Sigmoid colon (tissue), 4 donors: ENCODE measurements at regions not wholly inside any gene's neighbourhood (a gene's known extent, or its start where the extent isn't known, plus 50 kb on each side); places are given as distances from the start of the nearest gene placed in this dataset.

Source experiments
- POLR2A ChIP-seq, 2 donors: fragments of 450-650 bp; IDR thresholded peaks; one replicate each; pipeline ENCODE4 v1.6.1; 2016; ENCODE audit warnings: antibody characterized with exemption in 2 of 2, mild to moderate bottlenecking in 2 of 2, moderate library complexity in 2 of 2
- POLR2AphosphoS5 ChIP-seq, 4 donors: sonication (generic); formaldehyde crosslinking; IDR thresholded peaks; one replicate each; pipeline ENCODE4 v1.6.1; 2017; ENCODE audit warnings: antibody characterized with exemption in 4 of 4
- TF ChIP-seq, protein P1 (sequence below), 4 experiments: fragments of 450-650 bp in 3 of 4; fragments of 200-600 bp in 1 of 4; IDR thresholded peaks; one replicate each; pipeline ENCODE4 v1.5.1; 2016 to 2019; ENCODE audit warnings: antibody characterized with exemption in 4 of 4, mild to moderate bottlenecking in 3 of 4, moderate library complexity in 2 of 4

DNA sequence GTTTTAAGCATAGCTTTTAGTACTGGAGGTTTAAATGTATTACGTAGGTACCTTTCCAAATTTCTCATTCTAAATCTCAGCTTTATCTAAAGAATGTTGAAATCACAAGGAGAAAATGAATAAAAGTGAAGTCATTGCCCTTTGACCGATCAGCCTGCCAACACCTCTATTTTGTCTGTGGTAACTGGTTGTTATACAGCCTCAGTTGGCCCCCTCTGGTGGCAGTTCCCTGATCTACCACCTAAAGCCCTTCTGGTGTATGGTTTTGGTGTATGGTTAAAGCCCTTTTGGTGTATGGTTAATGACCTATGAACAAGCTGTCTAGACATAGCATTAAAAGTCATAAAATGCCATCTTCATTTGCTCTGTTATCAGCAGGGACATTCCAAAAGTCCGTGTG is 378.2 kb upstream of the AZI2 start:
- TF ChIP-seq, protein P1, sequence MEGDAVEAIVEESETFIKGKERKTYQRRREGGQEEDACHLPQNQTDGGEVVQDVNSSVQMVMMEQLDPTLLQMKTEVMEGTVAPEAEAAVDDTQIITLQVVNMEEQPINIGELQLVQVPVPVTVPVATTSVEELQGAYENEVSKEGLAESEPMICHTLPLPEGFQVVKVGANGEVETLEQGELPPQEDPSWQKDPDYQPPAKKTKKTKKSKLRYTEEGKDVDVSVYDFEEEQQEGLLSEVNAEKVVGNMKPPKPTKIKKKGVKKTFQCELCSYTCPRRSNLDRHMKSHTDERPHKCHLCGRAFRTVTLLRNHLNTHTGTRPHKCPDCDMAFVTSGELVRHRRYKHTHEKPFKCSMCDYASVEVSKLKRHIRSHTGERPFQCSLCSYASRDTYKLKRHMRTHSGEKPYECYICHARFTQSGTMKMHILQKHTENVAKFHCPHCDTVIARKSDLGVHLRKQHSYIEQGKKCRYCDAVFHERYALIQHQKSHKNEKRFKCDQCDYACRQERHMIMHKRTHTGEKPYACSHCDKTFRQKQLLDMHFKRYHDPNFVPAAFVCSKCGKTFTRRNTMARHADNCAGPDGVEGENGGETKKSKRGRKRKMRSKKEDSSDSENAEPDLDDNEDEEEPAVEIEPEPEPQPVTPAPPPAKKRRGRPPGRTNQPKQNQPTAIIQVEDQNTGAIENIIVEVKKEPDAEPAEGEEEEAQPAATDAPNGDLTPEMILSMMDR (IDR thresholded peaks at IDR 0.05), result no peak
- TF ChIP-seq POLR2AphosphoS5 (IDR thresholded peaks at IDR 0.05) (no peak), POLR2A (IDR thresholded peaks at IDR 0.05) (no peak)
